Stimulated activated effector memory CD8-positive, alpha-beta T cell treated with anti-CD3 and anti-CD28 coated beads, Interleukin-12 subunit alpha, Interleukin-12 subunit beta, amount 100 ng/mL, for 72 hours (primary cell): ENCODE measurements at regions not wholly inside any gene's neighbourhood (a gene's known extent, or its start where the extent isn't known, plus 50 kb on each side); places are given as distances from the start of the nearest gene placed in this dataset.
A peak's percentile ranks its signal among the peaks of the same experiment; 100 is the strongest.
"Not testable (repeated sequence)": the region's sequence is repeated elsewhere in the genome, so short reads cannot be mapped to it uniquely, and the experiment has no call there.

Experiments
- ATAC-seq: fragments of 150-1000 bp; cut with Tn5 transposase; 2 replicates; pipeline ENCODE4 v1.10.0; 2021
- DNase-seq, 2 donors: peaks; one replicate each; pipeline ENCODE4 v3.0.0; 2021 to 2022; ENCODE audit warnings: low spot score in 2 of 2
- H3K27ac Mint-ChIP-seq: one replicate; pipeline ENCODE4 v1.8.0; 2022; ENCODE audit warnings: mild to moderate bottlenecking, mixed read lengths
- H3K36me3 Mint-ChIP-seq: one replicate; pipeline ENCODE4 v1.8.0; 2022; ENCODE audit warnings: mild to moderate bottlenecking, mixed read lengths
- H3K4me1 Mint-ChIP-seq: one replicate; pipeline ENCODE4 v1.8.0; 2022; ENCODE audit warnings: mixed read lengths
- H3K4me3 Mint-ChIP-seq: one replicate; pipeline ENCODE4 v1.8.0; 2022; ENCODE audit warnings: mild to moderate bottlenecking, mixed read lengths
- H3K9me3 Mint-ChIP-seq: one replicate; pipeline ENCODE4 v1.8.0; 2022; ENCODE audit warnings: mixed read lengths

DNA sequence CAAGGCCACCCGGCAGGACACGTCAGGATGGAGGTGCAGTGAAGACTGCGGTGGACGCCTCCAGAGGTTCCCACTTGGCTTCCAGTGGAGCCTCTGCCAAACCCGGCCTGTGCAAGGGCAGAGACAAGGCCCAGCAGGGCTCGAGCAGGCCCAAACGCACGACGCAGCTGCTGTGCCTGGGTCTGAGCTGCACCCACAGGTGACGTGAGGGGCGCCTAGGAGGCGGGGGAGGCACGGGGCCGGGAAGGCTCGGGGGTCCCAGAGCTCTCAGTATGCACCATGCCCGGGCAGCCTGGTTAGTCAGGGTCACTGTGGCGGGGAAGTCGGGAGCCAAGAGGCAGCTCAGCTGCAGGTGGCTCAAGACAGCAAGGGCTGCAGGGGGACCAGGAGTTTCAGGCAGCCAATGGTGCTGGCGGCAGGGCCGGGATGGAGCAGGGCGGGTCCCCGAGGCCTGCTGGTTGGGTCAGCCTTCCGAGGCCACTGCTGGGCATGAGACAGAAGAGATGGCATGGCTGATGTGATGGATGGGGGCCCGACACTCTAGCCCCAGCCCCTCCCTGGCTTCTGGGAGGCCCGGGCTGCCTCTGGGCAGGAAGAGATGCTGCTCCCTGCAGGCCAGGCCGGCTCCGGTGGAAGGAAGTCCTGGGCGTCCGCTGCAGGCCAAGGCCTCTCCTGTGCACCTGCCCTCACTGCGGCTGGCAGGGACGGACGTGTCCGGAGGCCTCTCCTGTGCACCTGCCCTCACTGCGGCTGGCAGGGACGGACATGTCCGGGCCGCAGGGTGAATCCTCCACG lies 72.2 kb upstream of the CFAP46 start:
- peaks cover 6% of the 10 kb centered on the region for H3K4me1 Mint-ChIP-seq
- ATAC-seq (no peak), DNase-seq (no peak)
- no peak overlapping the region for H3K27ac Mint-ChIP-seq
- no peak overlapping the region for H3K4me3 Mint-ChIP-seq
- no peaks in the 10 kb centered on the region for H3K36me3 Mint-ChIP-seq
- no peaks in the 10 kb centered on the region for H3K9me3 Mint-ChIP-seq

- no peak overlapping the region for H3K27ac Mint-ChIP-seq
- H3K4me1 Mint-ChIP-seq, result peaks cover 6% of the 10 kb centered on the region
- no peaks in the 10 kb centered on the region for H3K36me3 Mint-ChIP-seq
- ATAC-seq (no peak), DNase-seq (no peak)
- H3K4me3 Mint-ChIP-seq, result no peak overlapping the region
- no peaks in the 10 kb centered on the region for H3K9me3 Mint-ChIP-seq
Observed at GRCh38 chr10:133013463-133013862, 71.1 kb upstream of the CFAP46 start.

DNA sequence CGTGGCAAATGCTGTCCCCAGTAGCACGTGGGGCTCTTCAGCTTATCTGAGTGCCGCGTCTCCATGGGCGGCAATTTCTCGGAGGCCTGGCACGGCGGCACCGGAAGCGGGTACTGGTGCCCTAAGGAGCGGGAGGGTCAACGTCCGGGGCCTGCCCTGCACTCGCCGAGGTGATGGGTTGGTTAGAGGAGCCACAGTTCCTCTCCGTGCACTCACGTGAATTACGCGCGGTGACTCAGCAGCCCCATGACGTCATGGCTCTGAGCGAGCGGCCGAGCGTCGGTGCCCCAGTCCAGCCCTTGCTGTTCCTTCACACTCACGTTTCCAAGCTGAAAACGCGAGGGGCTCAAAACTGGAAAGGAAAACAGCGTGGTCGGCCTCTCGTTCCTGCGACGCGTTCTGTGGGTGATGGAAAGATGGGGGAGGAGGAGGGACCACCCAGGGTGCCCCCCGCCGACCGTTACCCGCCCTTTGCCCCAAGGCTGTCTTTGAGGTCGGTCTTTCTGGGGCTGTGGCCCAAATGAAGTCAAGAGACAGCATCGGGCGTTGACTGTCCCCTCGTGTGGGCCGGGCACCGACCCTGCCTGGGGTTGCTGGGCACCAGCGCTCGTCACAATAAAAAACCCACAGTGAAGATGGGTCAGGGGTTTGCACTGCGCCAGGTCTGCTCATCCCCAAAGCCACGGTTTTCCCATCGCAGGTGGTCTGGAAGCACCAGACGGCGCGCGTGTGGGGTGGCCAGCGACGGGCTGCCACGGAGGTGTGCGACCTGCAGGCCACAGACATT lies 70.4 kb upstream of the CFAP46 start:
- H3K9me3 Mint-ChIP-seq, result no peaks in the 10 kb centered on the region
- no peak for ATAC-seq
- H3K27ac Mint-ChIP-seq, result no peak overlapping the region
- H3K4me3 Mint-ChIP-seq, result no peak overlapping the region
- H3K4me1 Mint-ChIP-seq, result peaks cover 6% of the 10 kb centered on the region
- no peaks in the 10 kb centered on the region for H3K36me3 Mint-ChIP-seq
- DNase-seq, result no peak

GRCh38 chr10:133011882-133012281 lies 69.5 kb upstream of the CFAP46 start:
- no peak overlapping the region for H3K27ac Mint-ChIP-seq
- H3K4me3 Mint-ChIP-seq, result no peak overlapping the region
- H3K9me3 Mint-ChIP-seq, result no peaks in the 10 kb centered on the region

DNA sequence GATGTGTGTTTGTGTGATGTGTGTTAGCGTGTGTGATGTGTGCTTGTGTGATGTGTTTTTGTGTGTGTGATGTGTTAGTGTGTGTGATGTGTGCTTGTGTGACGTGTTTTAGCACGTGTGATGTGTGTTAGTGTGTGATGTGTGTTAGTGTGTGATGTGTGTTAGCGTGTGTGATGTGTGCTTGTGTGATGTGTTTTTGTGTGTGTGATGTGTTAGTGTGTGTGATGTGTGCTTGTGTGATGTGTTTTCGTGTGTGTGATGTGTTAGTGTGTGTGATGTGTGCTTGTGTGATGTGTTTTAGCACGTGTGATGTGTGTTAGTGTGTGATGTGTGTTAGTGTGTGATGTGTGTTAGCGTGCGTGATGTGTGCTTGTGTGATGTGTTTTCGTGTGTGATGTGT lies 69.0 kb upstream of the CFAP46 start:
- H3K36me3 Mint-ChIP-seq, H3K27ac Mint-ChIP-seq, DNase-seq, H3K4me3 Mint-ChIP-seq, ATAC-seq, H3K4me1 Mint-ChIP-seq, H3K9me3 Mint-ChIP-seq: not testable (repeated sequence)

More at GRCh38 chr10:133011882-133012281, 69.5 kb upstream of the CFAP46 start:
- H3K4me1 Mint-ChIP-seq, result peaks cover 6% of the 10 kb centered on the region
- no peaks in the 10 kb centered on the region for H3K36me3 Mint-ChIP-seq
- ATAC-seq (no peak), DNase-seq (no peak)

GRCh38 chr10:133010843-133011179 lies 68.4 kb upstream of the CFAP46 start:
- H3K4me1 Mint-ChIP-seq, H3K9me3 Mint-ChIP-seq, ATAC-seq, H3K36me3 Mint-ChIP-seq, H3K4me3 Mint-ChIP-seq, DNase-seq, H3K27ac Mint-ChIP-seq: not testable (repeated sequence)

GRCh38 chr10:133010095-133010842 lies 67.9 kb upstream of the CFAP46 start:
- no peak overlapping the region for H3K4me3 Mint-ChIP-seq
- peaks cover 6% of the 10 kb centered on the region for H3K4me1 Mint-ChIP-seq
- no peak for ATAC-seq
- no peaks in the 10 kb centered on the region for H3K36me3 Mint-ChIP-seq
- H3K27ac Mint-ChIP-seq, result no peak overlapping the region
- no peak for DNase-seq
- H3K9me3 Mint-ChIP-seq, result no peaks in the 10 kb centered on the region

- no peaks in the 10 kb centered on the region for H3K9me3 Mint-ChIP-seq
- DNase-seq (no peak), ATAC-seq (peak; percentile 42)
- H3K27ac Mint-ChIP-seq, result no peak overlapping the region
- H3K36me3 Mint-ChIP-seq, result no peaks in the 10 kb centered on the region
- H3K4me1 Mint-ChIP-seq, result peaks cover 6% of the 10 kb centered on the region
- no peak overlapping the region for H3K4me3 Mint-ChIP-seq
Observed at GRCh38 chr10:133009218-133009950, 67.0 kb upstream of the CFAP46 start.

DNA sequence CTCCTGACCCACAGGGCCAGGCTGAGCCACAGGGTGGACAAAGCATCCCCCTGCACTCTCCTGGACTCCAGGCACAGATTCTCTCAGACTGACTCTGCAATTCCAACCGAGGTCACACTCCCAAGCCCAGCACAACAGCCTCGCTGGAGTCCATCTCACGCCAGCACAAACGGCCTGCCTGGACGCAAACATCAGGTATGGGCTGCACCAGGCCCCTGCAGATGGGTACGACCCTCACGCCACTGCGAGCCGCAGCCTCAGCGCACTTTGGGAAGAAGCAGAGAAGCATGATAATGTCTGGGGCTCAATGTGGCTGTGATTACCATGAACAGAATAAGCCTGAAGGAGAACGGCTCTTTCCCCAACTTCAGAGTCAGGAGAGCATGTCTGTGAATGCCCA lies 66.4 kb upstream of the CFAP46 start:
- no peak overlapping the region for H3K4me3 Mint-ChIP-seq
- H3K4me1 Mint-ChIP-seq, result peaks cover 6% of the 10 kb centered on the region
- ATAC-seq (no peak), DNase-seq (no peak)
- H3K27ac Mint-ChIP-seq, result no peak overlapping the region
- H3K9me3 Mint-ChIP-seq, result no peaks in the 10 kb centered on the region
- no peaks in the 10 kb centered on the region for H3K36me3 Mint-ChIP-seq

DNA sequence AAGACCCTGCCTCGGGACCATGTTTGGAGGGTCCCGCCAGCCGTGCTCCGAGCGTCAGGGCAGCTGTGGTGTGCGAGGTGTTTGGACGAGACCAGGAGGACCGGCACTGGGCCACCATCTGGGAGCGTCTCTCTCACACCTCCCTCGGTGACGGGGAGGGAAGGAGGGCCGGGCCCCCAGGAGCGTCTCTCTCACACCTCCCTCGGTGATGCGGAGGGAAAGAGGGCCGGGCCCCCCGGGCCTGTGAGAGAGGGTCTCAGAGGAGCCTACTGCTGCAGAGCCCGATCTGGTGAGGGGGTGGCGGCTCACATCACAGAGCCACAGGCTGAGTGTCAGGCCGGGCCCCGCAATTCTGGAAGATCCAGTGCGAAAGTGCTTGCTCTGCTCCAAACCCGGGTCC lies 65.8 kb upstream of the CFAP46 start:
- Mint-ChIP-seq H3K4me1 (peaks cover 2% of the 10 kb centered on the region), H3K36me3 (no peaks in the 10 kb centered on the region), H3K4me3 (no peak overlapping the region), H3K9me3 (no peaks in the 10 kb centered on the region), H3K27ac (no peak overlapping the region)
- no peak for DNase-seq
- no peak for ATAC-seq

- ATAC-seq (no peak), DNase-seq (no peak)
- Mint-ChIP-seq H3K9me3 (no peaks in the 10 kb centered on the region), H3K4me1 (no peaks in the 10 kb centered on the region), H3K36me3 (no peaks in the 10 kb centered on the region), H3K27ac (no peak overlapping the region), H3K4me3 (no peak overlapping the region)
Observed at GRCh38 chr10:133007360-133007858, 65.0 kb upstream of the CFAP46 start.

DNA sequence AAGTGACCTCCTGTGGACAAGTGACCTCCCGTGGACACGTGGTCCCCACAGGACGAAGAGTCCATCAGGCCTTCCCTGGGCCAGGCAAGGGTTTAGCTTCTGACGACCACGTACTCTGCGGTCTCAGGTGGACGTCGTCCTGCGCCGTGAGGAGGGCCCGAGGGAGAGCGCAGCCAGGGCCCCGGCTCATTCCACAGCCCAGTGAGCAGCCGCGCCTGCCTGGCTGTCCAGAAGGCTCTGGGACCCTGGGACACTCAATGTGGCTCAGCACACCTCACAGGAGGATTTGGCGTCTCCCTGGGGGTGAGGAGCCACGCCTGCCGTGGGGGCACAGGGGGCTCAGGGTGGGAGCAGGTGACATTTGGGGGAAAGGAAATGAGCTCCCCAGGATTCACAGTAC lies 64.4 kb upstream of the CFAP46 start:
- no peak for DNase-seq
- Mint-ChIP-seq H3K27ac (no peak overlapping the region), H3K36me3 (no peaks in the 10 kb centered on the region), H3K9me3 (no peaks in the 10 kb centered on the region), H3K4me1 (no peaks in the 10 kb centered on the region), H3K4me3 (no peak overlapping the region)
- no peak for ATAC-seq

GRCh38 chr10:133006202-133006601 lies 63.8 kb upstream of the CFAP46 start:
- Mint-ChIP-seq H3K9me3 (no peaks in the 10 kb centered on the region), H3K36me3 (no peaks in the 10 kb centered on the region)

DNA sequence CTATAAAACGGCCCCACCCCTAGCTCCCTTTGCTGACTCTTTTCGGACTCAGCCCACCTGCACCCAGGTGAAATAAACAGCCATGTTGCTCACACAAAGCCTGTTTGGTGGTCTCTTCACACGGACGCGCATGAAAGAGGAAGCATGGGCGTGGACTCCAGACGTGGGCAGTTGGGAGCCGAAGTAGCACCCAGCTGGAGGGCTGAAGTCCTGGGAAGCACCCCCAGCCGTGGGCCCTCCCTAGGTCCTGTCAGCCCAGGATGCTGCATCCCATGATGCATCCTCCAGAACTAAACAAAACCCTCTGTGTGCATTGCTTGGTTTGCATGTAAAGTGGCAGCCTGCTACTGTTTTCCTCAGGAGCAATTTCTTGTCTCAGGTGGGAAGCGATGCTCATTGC lies 62.1 kb upstream of the CFAP46 start:
- Mint-ChIP-seq H3K36me3 (no peaks in the 10 kb centered on the region), H3K4me1 (no peaks in the 10 kb centered on the region), H3K4me3 (no peak overlapping the region), H3K9me3 (no peaks in the 10 kb centered on the region), H3K27ac (no peak overlapping the region)
- ATAC-seq (no peak), DNase-seq (no peak)

More at GRCh38 chr10:133006202-133006601, 63.8 kb upstream of the CFAP46 start:
- ATAC-seq, result no peak
- Mint-ChIP-seq H3K4me3 (no peak overlapping the region), H3K4me1 (no peaks in the 10 kb centered on the region), H3K27ac (no peak overlapping the region)
- DNase-seq, result no peak

GRCh38 chr10:133003188-133003587 lies 60.8 kb upstream of the CFAP46 start:
- Mint-ChIP-seq H3K4me1 (no peaks in the 10 kb centered on the region), H3K4me3 (no peak overlapping the region), H3K9me3 (no peaks in the 10 kb centered on the region), H3K27ac (no peak overlapping the region), H3K36me3 (no peaks in the 10 kb centered on the region)
- DNase-seq, result no peak
- ATAC-seq, result no peak
